ENCODE measurements at regions not wholly inside any gene's neighbourhood (a gene's known extent, or its start where the extent isn't known, plus 50 kb on each side); places are given as distances from the start of the nearest gene placed in this dataset.
A peak's percentile ranks its signal among the peaks of the same experiment; 100 is the strongest.

DNA sequence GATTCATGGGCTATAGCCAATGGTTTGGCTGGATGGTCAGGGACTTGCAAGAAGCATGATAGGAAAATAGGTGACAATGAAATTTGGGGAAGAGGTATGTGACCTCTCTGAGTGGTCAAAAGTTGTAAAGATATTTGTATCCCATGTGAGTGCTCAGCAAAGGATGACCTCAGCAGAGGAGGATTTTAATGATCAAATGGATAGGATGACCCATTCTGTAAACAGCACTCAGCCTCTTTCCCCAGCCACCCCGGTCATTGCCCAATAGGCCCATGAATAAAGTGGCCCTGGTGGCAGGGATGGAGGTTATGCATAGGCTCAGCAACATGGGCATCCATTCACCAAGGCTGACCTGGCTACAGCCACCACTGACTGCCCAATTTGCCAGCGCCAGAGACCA lies 138.4 kb upstream of the SPDL1 start:
- DNase-seq = no peak

DNA sequence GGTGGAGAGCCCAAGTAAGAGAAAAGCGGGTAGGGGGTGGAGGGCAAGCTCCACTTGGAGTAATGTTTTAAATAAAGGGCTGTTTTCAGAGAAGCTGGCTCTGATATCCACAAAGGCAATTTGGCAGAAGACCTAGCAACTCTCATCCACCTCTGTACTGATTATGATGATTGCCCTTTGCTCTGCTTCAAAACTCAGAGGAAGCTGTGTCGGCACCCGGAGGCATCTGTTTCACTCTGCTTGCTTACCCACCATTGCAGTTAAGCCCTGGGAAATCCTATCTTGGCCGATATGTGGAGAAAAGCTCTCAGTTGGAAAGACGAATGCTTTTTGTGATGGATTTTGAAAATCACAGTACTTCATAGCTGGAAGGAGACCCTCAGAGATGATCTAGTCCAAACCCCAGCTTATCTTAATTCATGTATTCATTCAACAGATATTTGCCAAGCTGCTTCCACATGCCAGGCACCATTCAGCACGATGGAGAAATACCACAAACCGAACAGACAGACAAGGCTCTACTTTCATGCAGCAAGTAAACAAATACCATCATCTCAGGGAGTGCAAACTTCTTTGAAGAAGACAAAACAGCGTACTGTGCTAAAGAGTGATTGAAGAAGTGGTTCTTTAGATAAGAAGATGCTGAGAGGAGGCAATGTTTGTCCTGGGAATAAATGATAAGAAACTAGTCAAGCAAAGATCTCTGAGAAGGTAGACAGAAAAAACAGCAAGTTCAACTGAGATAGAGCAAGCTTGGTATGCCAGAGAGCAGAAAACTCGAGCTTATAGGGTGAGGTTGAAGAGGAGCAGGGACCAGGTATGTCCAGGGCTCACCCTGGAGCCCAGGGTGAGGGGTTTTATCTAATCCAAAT lies 140.4 kb upstream of the SPDL1 start:
- DNase-seq = no peak

GRCh38 chr5:169442403-169442874 lies 141.1 kb upstream of the SPDL1 start:
- no peak for DNase-seq

GRCh38 chr5:169440107-169440705 lies 139.3 kb upstream of the SLIT3 start:
- no peak for DNase-seq

DNA sequence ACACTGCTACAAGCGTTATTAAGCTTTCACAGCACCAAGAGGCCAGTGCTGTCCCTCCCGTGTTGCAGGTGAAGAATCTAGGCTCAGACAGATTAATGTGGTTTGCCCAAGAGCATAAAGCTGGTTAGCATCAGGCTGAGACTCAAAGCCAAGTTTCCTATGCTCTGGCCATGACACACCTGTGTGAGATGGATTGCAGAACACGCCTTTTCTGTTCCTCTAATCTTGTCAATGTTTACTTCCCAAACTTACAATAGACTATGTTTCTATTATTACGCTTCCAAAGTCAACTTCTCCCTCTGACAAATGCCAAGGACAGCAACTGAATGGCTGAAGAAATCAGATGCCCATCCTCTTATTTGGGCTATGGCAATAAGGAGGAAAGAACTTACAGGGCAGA lies 138.4 kb upstream of the SLIT3 start:
- no peak for DNase-seq

- no peak for DNase-seq
Observed at GRCh38 chr5:169435506-169436229, 134.7 kb upstream of the SLIT3 start.

GRCh38 chr5:169433221-169433651 lies 132.3 kb upstream of the SLIT3 start:
- DNase-seq = no peak

DNA sequence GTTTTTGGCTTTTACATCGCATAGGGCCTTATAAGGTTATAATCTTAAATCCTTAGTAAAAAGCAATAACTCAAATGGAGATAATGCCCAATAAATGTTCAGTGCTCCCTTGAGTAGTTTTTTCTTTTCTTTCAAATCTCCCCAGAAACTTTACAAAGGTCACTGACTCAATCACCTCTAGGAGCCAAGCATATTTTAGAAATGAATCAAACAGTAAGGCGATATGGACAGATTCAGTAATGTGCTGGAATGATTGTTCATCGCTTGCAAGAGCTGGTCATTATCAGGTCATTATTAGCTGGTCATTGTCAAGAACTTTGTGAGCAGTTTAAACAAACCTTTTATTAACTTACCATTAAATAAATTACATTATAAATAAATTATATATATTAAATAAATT lies 130.4 kb upstream of the SLIT3 start:
- no peak for DNase-seq

DNA sequence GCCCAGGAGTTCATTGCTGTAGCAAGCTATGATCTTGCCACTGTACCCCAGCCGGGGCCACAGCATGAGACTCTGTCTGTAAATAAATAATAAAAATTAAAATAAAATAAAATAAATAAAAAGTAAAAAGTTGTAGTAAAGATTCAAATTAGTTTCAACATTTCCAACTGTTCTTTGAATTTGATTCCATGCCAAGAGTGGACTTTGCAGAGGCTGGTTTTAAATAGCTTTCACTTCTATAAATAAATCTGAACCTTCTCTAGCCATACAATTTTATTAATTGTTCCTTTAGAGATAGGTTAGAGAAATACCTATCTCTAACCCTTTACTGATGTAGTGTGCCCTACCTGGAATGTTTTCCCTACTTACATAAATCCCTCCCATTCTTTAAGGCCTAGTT lies 129.7 kb upstream of the SLIT3 start:
- DNase-seq = no peak

- DNase-seq = no peak
Observed at GRCh38 chr5:169429044-169429443, 128.1 kb upstream of the SLIT3 start.

DNA sequence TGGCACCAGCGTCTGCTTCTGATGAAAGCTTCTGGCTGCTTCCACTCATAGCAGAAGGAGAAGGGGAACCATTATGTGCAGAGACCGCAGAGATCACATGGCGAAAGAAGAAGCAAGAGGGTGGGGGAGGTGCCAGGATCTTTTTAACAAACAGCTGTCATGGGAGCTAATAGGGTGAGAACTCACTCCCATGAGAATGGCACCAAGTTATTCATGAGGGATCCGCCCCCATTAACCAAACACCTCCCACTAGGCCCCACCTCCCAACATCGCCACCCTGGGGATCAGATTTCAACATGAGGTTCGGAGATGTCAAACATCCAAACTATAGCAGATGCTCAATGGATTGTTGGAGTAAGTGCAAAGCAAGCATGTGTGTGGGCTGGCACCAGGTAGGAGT lies 125.8 kb upstream of the SLIT3 start:
- no peak for DNase-seq

- DNase-seq = no peak
Observed at GRCh38 chr5:169424670-169425378, 123.9 kb upstream of the SLIT3 start.

DNA sequence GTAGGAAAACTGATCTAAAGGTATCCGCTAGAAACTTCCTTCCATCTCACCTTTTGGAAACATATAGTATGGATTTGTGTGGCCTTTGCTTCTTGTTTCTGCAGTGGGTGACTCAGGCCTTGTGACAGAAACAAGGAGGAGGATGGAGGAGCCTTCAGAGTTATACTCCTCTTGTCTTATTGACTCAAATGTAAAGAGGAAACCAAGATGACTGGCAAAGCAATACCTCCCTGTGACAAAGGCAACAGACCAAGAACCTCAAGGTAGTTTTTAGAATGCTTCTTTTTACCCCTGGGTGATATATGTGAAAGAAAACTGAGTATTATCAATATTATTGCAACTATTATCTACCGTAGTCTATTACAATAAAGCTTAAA lies 123.3 kb upstream of the SLIT3 start:
- DNase-seq = no peak

GRCh38 chr5:169423580-169424278 lies 122.8 kb upstream of the SLIT3 start:
- no peak for DNase-seq

- DNase-seq = no peak
Observed at GRCh38 chr5:169422087-169422486, 121.1 kb upstream of the SLIT3 start.

GRCh38 chr5:169421677-169422076 lies 120.7 kb upstream of the SLIT3 start:
- no peak for DNase-seq

DNA sequence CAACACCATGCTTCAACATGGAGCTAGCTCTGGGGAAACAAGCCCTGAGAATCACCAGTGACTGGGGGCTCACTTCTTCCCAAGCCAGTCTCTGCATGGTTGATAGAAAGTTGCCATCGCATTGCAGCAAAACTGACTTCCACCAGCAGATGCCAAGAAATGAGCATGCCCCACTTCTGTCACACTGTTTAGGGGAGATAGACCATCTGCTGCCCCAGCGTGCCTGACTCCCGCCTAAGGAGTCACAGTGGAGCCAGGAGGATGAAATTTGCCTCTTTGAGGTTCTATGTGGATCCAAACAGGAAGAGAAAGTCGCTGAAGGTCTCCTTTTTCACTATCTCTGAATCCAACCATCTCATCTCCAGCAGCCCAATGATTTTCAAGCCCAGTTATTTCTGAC lies 116.7 kb upstream of the SLIT3 start:
- no peak for DNase-seq

- DNase-seq = peak; percentile 0
Observed at GRCh38 chr5:169416583-169417196, 115.8 kb upstream of the SLIT3 start.

DNA sequence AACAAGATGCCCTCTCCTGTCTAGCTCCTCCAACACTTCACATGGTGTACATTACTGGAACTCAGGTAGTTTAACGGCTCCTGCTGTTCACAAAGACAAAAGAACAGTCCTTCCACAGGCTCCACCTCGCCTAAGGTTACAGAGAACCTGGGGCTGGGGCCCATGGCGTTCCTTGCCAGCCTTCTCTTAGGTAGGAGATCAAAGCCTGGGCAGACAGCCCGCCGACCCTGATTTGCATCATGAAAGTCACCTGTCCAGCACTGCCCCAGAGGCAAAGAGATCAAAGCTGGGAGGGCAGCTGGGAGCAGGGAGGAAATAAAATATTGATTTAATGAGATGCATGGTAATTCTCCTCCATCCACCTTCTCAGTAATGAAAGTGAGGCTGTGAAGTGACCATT lies 115.0 kb upstream of the SLIT3 start:
- no peak for DNase-seq

DNA sequence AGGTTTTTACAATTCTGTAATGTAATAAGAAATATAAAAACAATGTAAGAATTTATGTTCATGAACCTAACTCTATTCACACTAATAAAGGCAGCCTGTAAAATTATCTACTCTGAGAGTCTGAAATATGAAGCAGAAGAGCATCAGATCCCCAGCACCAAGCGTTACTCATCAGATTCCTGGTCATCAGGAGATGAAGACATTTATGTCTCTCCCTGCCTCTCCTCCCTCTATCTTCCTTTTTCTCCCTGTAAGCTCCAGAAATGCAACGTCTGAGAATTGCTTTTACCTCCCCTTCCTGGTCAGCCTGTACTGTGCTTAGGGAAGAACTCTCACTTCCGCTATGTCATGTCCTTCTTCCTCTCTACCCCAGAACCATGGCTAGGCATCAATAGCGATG lies 114.4 kb upstream of the SLIT3 start:
- DNase-seq = no peak

DNA sequence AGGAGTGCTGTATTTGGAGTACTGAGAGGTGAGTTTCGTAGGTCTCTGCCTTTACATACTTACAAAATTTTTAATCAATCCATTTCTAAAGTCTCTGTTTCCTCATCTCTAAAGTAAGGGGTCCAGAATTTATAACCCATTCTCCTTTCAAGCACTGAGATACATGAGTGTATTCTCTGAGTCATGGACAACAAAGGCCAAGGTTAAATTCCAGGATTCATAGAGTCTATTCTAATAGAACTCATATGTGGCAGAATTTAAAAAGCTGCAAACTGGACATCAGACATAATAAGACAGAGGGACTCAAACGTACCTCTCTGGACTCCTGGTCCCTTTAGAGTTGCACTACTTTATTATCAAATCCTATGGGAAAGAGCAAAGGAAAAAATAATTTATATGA lies 112.5 kb upstream of the SLIT3 start:
- no peak for DNase-seq

- no peak for DNase-seq
Observed at GRCh38 chr5:169412831-169413230, 111.9 kb upstream of the SLIT3 start.

Data from NCI-H2227 treated with DMSO at 0.1 percent for 48 hours (cell line).